ENCODE measurements at regions not wholly inside any gene's neighbourhood (a gene's known extent, or its start where the extent isn't known, plus 50 kb on each side); places are given as distances from the start of the nearest gene placed in this dataset.

- TF ChIP-seq CBX2 (IDR thresholded peaks at IDR 0.05; ENCODE audit: borderline replicate concordance, low read depth) (no peak), CHD4 (IDR thresholded peaks at IDR 0.05; ENCODE audit: borderline replicate concordance) (no peak), JUN (IDR thresholded peaks at IDR 0.05) (no peak), ZNF302 (CRISPR knock-in tag; IDR thresholded peaks at IDR 0.05) (no peak), CEBPB (IDR thresholded peaks at IDR 0.05) (no peak), RFX5 (IDR thresholded peaks at IDR 0.05) (no peak)
Measured at GRCh38 chrX:7779644-7780043, 63.3 kb upstream of the VCX start (continued).

GRCh38 chrX:7775987-7776386 lies 67.0 kb upstream of the VCX start:
- no peak for TF ChIP-seq HES2 (IDR thresholded peaks at IDR 0.05)
- no peak for TF ChIP-seq E2F6 (IDR thresholded peaks at IDR 0.05; ENCODE audit: borderline replicate concordance, low read depth)
- no peak for TF ChIP-seq BCL3 (IDR thresholded peaks at IDR 0.05)
- TF ChIP-seq RFX5 (IDR thresholded peaks at IDR 0.05): no peak
- no peak for TF ChIP-seq CHD4 (IDR thresholded peaks at IDR 0.05; ENCODE audit: borderline replicate concordance)
- TF ChIP-seq RCOR1 (IDR thresholded peaks at IDR 0.05; ENCODE audit: low read depth, low read length): no peak
- TF ChIP-seq CTCF (IDR thresholded peaks at IDR 0.05): no peak
- TF ChIP-seq HOXB5 (CRISPR knock-in tag; IDR thresholded peaks at IDR 0.05): no peak
- no peak for TF ChIP-seq ATOH8 (CRISPR knock-in tag; IDR thresholded peaks at IDR 0.05; ENCODE audit: low read depth)
- no peak for TF ChIP-seq MYC (IDR thresholded peaks at IDR 0.05; ENCODE audit: borderline replicate concordance, low read length)
- TF ChIP-seq RAD21 (conservative IDR thresholded peaks at IDR 0.05 in 1 of 2, IDR thresholded peaks at IDR 0.05 in 1 of 2): no peak
- no peak overlapping the region for H3K27ac ChIP-seq
- WGBS (ENCODE audit: missing lambda C conversion rate): 0% methylated on average over 3 of the region's 3 CpGs
- H3K4me1 ChIP-seq: no peaks in the 10 kb centered on the region
- no peak overlapping the region for H3K4me2 ChIP-seq
- H3K4me3 ChIP-seq: no peak overlapping the region
- ATAC-seq (no peak), FAIRE-seq (peak; percentile 32), DNase-seq (ENCODE audit: low read depth in 1 of 2, low spot score in 1 of 2) (no peak)
- ChIA-PET POLR2A (no interaction called here), CTCF (no interaction called here)
- H3K9me3 ChIP-seq: no peaks in the 10 kb centered on the region

GRCh38 chrX:7771788-7772438 lies 71.1 kb upstream of the VCX start:
- TF ChIP-seq ZNF302 (CRISPR knock-in tag; IDR thresholded peaks at IDR 0.05) (no peak), ATOH8 (CRISPR knock-in tag; IDR thresholded peaks at IDR 0.05; ENCODE audit: low read depth) (no peak), HMGXB4 (CRISPR knock-in tag; IDR thresholded peaks at IDR 0.05; ENCODE audit: borderline replicate concordance) (no peak), CTCF (IDR thresholded peaks at IDR 0.05) (no peak), KDM1A (IDR thresholded peaks at IDR 0.05; ENCODE audit: low read depth) (no peak), FOSB (CRISPR knock-in tag; IDR thresholded peaks at IDR 0.05) (no peak), ZC3H11A (IDR thresholded peaks at IDR 0.05) (no peak), PBX3 (IDR thresholded peaks at IDR 0.05) (no peak)
- ChIA-PET CTCF (no interaction called here), POLR2A (no interaction called here)
- no peaks in the 10 kb centered on the region for H3K9me3 ChIP-seq
- no peak overlapping the region for H3K4me3 ChIP-seq
- no peak for ATAC-seq
- no peak overlapping the region for H3K4me2 ChIP-seq
- no peak overlapping the region for H3K27ac ChIP-seq
- no peak for FAIRE-seq
- WGBS (ENCODE audit: missing lambda C conversion rate): 16% methylated on average over 7 of the region's 7 CpGs
- H3K4me1 ChIP-seq: no peaks in the 10 kb centered on the region
- no peak for DNase-seq (ENCODE audit: low read depth in 1 of 2, low spot score in 1 of 2)
